Transverse colon (tissue), 4 donors: ENCODE measurements at regions not wholly inside any gene's neighbourhood (a gene's known extent, or its start where the extent isn't known, plus 50 kb on each side); places are given as distances from the start of the nearest gene placed in this dataset.

Experiments
- POLR2A ChIP-seq: fragments of 450-650 bp; IDR thresholded peaks from one replicate; pipeline ENCODE4 v1.6.1; 2016; ENCODE audit warnings: antibody characterized with exemption, mild to moderate bottlenecking, moderate library complexity
- POLR2AphosphoS5 ChIP-seq, 3 donors: sonication (generic); formaldehyde crosslinking; IDR thresholded peaks; one replicate each; pipeline ENCODE4 v1.6.1; 2016; ENCODE audit warnings: antibody characterized with exemption in 3 of 3
- TF ChIP-seq, protein P1 (sequence below), 5 experiments: fragments of 200-600 bp in 3 of 5; fragments of 450-650 bp in 2 of 5; sonication (generic) in 3 of 5; IDR thresholded peaks; 1 replicate in 2 of 5; 2 replicates in 3 of 5; pipeline ENCODE4 v1.5.1; 2016 to 2017; ENCODE audit warnings: antibody characterized with exemption in 5 of 5, inconsistent platforms in 3 of 5, mild to moderate bottlenecking in 2 of 5, moderate library complexity in 1 of 5

DNA sequence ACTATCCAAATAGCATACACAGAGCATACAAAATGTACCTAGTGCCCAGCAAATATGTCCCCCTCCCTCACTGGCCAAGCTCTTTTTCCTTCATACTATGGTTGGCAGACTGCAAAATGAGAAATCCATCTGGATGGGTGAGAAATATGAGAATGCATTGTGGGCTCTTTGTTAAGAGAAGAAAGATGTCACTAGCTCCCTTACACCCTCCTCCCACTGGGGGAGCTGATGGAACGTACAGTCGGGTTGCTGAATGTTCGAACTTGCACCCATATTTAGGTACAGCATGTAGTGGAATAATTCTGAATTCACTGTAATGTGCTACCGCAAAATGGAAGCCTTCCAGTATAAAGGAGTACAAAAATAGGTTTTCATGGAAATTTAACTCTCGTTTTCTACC, 377.4 kb downstream of the GRIN2B start:
- no peak for TF ChIP-seq POLR2AphosphoS5 (IDR thresholded peaks at IDR 0.05)
- TF ChIP-seq, protein P1, sequence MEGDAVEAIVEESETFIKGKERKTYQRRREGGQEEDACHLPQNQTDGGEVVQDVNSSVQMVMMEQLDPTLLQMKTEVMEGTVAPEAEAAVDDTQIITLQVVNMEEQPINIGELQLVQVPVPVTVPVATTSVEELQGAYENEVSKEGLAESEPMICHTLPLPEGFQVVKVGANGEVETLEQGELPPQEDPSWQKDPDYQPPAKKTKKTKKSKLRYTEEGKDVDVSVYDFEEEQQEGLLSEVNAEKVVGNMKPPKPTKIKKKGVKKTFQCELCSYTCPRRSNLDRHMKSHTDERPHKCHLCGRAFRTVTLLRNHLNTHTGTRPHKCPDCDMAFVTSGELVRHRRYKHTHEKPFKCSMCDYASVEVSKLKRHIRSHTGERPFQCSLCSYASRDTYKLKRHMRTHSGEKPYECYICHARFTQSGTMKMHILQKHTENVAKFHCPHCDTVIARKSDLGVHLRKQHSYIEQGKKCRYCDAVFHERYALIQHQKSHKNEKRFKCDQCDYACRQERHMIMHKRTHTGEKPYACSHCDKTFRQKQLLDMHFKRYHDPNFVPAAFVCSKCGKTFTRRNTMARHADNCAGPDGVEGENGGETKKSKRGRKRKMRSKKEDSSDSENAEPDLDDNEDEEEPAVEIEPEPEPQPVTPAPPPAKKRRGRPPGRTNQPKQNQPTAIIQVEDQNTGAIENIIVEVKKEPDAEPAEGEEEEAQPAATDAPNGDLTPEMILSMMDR (IDR thresholded peaks at IDR 0.05), result no peak
- TF ChIP-seq POLR2A, result no peak
